ENCODE measurements at regions not wholly inside any gene's neighbourhood (a gene's known extent, or its start where the extent isn't known, plus 50 kb on each side); places are given as distances from the start of the nearest gene placed in this dataset.

GRCh38 chr3:18892047-18892446, 256.3 kb upstream of the KCNH8 start:
- H3K4me3 ChIP-seq (ENCODE audit: insufficient read depth, low read depth, low read length) = no peak overlapping the region
- BruUV-seq (replicated peaks) = no TSS peak

More at GRCh38 chr3:18892047-18892446, 256.3 kb upstream of the KCNH8 start:
- Histone ChIP-seq H4K20me1 (ENCODE audit: insufficient read depth, low read length) (no peaks in the 10 kb centered on the region), H3K27me3 (ENCODE audit: control insufficient read depth, insufficient read depth, low read length) (no peaks in the 10 kb centered on the region), H3K36me3 (ENCODE audit: control insufficient read depth, insufficient read depth, low read length) (no peaks in the 10 kb centered on the region), H2BK120ac (ENCODE audit: low read depth, low read length) (no peak overlapping the region), H3K4me2 (ENCODE audit: low read depth, low read length) (no peak overlapping the region), H3K14ac (replicated peaks; ENCODE audit: low read depth, low read length) (no peak overlapping the region), H3K27ac (ENCODE audit: insufficient read depth, low read length) (no peak overlapping the region), H3K9me3 (ENCODE audit: control insufficient read depth, insufficient read depth, low read length) (no peaks in the 10 kb centered on the region; the same call in 1 of the 2 replicates), H4K5ac (ENCODE audit: low read depth, low read length) (no peak overlapping the region), H3K4me1 (ENCODE audit: control insufficient read depth, insufficient read depth, low read length) (no peaks in the 10 kb centered on the region), H4K91ac (ENCODE audit: insufficient read depth, low read depth, low read length) (no peak overlapping the region), H3K4ac (ENCODE audit: low read depth, low read length) (no peak overlapping the region), H2AK5ac (ENCODE audit: low read depth, low read length) (no peak overlapping the region), H3K23ac (ENCODE audit: low read depth, low read length) (no peak overlapping the region), H2BK20ac (ENCODE audit: low read depth, low read length) (no peak overlapping the region), H3K18ac (ENCODE audit: low read depth, low read length) (no peak overlapping the region), H4K8ac (ENCODE audit: low read depth in 2 of 2, low read length in 2 of 2) (no peak overlapping the region), H3K9ac (ENCODE audit: low read depth, low read length) (no peak overlapping the region), H2AFZ (replicated peaks; ENCODE audit: low read length, poor library complexity) (no peak overlapping the region), H2BK15ac (ENCODE audit: low read depth, low read length) (no peak overlapping the region), H3K79me1 (ENCODE audit: low read depth in 1 of 2, low read length in 2 of 2) (no peaks in the 10 kb centered on the region), H3K9me1 (ENCODE audit: insufficient read depth, low read length) (no peaks in the 10 kb centered on the region), H3K56ac (ENCODE audit: extremely low read depth, insufficient read depth, low read length) (no peak overlapping the region), H2AK9ac (replicated peaks; ENCODE audit: low read depth, low read length, poor library complexity) (no peak overlapping the region), H2BK5ac (ENCODE audit: low read depth, low read length, poor library complexity, severe bottlenecking) (no peak overlapping the region)
- in situ Hi-C loops (cut with MboI; ENCODE audit: low sequenced_read_pairs) = no loop called here
- ChIA-PET CTCF (no interaction called here), POLR2A (ENCODE audit: unreplicated experiment) (no interaction called here)
- DNase-seq = no peak
- dilution Hi-C loops (cut with HindIII; ENCODE audit: low sequenced_read_pairs, unreplicated experiment) = no loop called here
- no peak for TF ChIP-seq MXI1 (IDR thresholded peaks at IDR 0.05; ENCODE audit: borderline replicate concordance, low read depth, low read length)
- no peak for TF ChIP-seq CEBPB (IDR thresholded peaks at IDR 0.05; ENCODE audit: low read depth, low read length)
- no peak for TF ChIP-seq NFE2L2 (IDR thresholded peaks at IDR 0.05; ENCODE audit: low read depth, low read length)
- no peak for TF ChIP-seq MAZ (IDR thresholded peaks at IDR 0.05; ENCODE audit: borderline replicate concordance, low read depth, low read length)
- intact Hi-C loops (cut with micrococcal nuclease) = no loop called here
- no peak for ATAC-seq (ENCODE audit: low read depth)
- WGBS, 2 experiments (ENCODE audit: extremely low coverage in 2 of 2, insufficient read length in 1 of 2) = no CpG with 5 or more reads among the region's 2 CpGs
